ENCODE measurements at regions not wholly inside any gene's neighbourhood (a gene's known extent, or its start where the extent isn't known, plus 50 kb on each side); places are given as distances from the start of the nearest gene placed in this dataset.

DNA sequence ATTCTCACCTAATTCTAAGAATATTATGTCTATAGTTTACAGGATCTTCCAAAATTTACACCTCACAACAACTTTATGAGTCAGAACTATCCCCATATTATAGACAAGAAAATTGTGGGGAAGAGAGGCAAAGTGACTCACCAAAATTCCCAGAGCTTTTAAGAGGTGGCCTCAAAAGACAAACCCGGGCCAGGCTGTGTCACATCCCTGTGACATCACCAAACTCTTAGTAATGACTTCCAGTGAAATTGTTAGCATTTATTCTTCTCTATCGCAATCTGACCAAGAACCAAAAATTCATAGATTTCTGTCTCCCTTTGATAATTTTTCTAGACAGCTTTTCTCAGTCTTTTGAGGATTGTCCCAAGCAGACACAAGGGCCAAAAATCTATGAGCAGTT is 134.3 kb downstream of the SNX19 start:
- no peak for DNase-seq

DNA sequence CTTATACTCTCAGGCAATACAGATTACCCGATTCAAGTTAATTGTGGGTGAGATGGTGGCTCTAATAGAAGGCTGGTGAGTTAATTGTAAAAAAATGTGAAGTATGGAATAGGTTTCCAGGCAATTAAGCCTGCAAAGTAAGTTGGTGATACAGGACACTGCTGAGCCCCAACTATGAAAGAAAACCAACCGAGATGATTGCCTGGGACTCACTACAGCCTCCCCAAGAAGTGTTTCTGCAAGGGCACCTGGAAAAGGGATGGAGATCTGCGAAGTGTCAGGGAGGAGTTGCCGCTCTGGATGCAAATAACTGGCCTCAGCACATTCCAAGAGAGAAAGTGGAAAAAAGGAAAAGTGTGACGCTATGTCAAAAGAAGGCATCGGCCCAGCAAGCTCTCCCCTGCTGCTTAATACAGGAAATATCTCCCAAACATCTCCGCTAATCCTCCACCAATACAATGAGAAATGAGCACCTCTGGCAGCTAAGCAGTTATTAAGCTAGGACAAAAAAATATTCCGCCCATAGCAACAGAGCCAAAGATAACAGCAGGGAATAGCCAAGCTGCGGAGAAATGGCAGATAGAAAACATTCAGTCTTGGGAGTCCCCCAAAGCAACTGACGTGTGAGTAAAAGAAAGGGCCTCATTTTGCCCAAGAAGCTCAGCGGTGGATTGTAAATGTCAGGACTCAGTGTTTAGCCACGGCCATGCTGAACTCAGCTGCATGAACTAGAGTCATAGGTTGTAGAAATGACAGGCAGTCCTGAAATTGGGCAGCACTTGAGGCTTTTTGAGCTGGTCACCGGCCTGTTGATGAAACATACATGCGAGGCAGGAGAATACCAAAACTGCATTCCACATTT is 133.7 kb downstream of the SNX19 start:
- no peak for DNase-seq

DNA sequence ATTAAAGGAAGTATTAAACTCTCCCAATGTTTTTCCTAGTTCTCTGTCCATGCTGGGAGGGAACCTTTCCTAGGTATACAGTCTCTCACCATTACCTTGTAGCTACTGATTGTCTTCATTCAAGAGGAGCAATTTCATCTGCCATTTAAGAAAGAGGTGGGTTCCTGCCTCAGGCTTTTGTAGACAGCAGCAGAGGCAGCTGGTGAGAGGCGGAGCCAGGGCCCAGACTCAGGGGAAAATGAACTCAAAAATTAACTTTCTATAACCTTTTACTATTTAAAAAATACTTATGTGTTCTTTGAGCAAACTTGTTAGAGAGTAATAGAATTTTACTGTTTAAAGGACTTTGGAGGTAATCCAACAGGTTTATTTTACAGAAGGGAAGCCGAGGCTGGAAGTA is 133.0 kb downstream of the SNX19 start:
- no peak for DNase-seq

DNA sequence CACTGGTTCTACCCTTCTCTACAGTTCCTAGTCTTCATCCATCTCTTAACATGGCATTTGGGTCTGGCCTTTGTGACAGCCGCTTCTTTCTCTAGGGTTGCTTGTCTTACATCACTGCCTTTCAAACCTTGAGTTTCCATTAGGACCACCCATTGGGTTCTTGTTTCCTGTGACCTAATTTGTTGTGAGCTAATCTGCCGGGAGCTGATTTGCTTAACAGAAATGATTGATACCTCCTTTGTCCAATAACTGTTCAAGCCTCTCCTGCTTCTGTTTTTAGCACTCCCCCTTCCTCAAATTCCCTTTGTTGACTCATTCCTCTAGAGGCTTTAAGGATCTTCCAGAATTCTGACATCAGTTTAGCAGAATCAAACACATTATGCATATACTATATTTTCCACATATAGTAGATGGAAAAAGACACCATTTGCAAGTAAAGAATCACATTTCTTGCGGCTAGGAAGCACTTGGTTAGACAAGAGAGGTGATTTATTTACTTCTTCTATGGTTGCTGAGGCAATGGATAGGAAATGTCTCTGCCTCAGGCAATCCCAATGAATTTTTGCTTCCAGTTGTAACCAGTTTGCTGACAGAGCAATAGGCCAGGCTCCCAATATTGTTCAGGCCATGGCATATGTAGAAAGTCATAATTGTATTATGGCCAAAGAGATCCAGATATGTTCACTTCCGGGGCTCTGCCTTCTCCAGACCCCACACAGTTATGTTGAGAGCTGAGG is 130.7 kb downstream of the SNX19 start:
- DNase-seq, result no peak

DNA sequence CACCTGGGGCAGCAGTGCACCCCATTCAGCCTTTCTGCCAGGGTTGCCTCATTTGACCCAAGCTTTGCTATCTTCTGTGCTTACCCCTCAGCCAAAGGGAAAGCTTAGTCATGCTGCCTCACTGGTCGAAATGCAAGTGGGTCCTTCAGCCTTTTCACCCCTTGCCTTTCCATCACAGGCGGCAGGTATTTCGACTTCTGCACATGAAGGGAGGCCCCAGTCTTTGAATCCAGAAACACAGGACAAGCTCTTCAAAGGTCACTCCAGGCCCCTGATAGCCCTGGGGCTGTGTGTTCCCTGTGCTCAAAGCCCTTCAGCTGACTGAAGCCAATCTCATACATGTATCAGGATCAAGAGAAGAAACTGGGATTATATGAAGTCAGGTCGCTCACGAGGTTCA is 129.7 kb downstream of the SNX19 start:
- DNase-seq, result no peak

DNA sequence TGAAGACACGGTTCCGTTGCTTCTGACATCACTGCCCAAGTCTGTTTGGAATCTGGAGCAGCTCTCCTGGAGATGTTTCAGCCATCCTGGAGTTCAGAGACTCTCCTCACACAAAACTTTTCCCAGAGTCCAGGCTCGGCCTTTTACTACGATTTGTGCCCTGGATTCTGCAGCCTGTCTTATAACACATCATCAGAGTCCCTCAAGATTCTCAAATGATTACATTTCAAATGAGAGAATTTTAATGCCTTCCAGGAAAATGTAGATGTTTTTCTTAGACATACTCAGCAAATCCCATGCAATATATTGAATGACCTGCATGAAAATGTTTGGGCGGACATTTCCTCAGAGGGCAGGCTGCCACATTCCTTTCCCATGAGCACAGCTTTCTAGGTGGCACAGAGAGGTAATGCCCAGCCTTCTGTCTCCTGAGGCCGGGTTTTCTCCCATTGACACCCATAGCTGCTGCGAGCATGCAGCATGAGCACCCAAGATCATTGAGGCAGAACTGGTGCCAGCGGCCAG is 129.1 kb downstream of the SNX19 start:
- no peak for DNase-seq

DNA sequence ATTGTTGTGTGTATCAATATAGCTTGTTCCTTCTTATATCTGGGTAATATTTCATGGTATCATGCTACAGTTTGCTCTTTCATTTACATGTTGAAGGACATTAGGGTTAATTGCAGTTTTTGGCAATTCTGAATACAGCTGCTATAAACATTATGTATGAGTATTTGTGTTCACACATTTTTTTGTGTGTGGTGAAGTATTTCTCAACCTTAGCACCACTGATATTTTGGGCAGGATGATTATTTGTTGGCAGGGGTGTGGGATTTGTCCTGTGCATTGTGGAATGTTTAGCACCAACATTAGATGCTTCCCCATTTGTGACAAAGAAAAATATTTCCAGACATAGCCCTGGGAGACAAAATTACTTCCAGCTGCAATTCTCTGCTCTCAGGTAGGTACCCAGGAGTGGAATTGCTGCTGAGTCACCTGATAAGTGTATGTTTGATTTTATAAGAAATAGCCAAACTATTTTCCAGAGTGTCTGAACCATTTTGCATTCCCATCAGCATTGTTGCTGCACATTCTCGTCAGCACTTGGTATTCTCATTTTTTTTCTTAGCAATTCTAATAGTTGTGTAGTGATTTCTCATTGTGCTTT is 128.2 kb downstream of the SNX19 start:
- no peak for DNase-seq

DNA sequence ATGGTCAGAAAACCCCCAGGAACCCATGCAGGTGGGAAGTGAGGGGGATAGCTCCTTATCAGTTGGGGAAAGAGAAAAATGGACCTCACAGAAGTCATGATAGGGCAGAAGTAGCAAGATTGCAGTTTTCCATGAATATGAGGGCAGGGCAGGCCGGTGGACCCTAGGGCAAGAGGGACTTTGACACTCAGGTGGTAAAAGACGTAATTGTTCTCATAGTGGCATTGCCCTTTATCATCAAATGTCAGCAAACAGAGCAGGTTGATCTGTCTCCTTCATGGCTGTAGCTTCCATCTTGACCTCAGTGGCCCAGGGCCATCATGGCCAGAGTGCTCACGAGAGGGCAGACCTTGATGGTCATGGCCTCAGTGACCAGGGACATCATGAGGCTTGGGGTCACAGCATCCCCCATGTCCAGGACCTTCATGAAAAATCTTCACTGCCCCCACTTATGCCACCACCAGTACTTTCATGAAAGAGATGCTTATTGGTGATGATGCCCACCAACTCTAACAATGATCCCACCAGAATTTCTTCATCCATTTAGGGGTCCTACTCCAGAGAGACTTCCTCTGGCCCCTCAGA is 127.1 kb downstream of the SNX19 start:
- DNase-seq, result no peak

DNA sequence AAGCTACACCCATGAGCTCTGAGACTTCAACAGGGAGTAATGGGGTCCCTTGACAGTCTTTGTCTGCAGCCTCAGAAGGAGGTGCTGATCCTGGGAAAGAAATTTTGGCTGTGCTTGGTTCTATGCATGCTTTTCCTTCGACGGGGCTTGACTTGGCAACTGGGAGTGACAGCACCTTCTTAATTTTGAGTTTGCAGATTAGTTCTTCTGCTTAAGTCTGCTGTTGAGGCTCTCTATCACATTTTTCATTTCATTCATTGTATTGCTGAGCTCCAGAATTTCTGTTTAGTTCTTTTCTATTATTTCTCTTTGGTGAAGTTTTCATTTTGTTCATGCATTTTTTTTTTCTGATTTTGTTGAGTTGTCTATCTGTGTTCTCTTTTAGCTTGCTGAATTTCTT is 125.6 kb downstream of the SNX19 start:
- no peak for DNase-seq

DNA sequence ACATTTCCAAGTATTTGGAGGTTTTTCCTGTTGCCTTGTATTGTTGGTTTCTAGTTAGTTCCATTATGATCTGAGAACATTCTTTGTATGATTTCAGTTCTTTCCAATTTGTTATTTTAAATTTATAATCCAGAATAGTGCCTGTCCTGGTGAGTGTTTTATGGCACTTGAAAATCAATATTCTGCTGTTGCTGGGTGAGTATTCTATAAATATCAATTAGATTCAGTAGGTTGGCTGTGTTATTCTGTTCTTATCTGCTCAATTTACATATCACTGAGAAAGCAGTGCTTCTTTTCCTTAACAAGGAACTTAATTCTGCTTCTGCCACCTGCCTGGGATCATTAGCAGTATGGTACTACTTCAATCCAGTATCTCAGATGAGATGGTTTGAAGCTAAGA is 123.5 kb downstream of the SNX19 start:
- no peak for DNase-seq

DNA sequence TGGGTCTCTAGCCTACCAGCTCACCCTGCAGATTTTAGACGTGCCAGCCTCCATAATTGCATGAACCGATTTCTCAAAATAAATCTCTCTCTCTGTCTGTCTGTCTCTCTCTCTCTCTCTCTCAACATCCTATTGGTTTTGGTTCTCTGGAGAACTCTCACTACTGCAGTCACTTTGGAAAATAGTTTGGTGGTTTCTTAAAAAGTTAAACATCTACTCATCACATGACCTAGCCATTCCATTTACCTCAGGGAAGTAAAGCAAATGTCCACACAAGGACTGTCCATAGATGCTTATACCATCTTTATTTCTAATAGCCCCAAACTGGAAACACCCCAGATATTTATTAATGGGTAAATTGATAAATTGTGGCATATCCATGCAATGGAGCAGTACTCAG is 119.5 kb downstream of the SNX19 start:
- DNase-seq, result no peak

DNA sequence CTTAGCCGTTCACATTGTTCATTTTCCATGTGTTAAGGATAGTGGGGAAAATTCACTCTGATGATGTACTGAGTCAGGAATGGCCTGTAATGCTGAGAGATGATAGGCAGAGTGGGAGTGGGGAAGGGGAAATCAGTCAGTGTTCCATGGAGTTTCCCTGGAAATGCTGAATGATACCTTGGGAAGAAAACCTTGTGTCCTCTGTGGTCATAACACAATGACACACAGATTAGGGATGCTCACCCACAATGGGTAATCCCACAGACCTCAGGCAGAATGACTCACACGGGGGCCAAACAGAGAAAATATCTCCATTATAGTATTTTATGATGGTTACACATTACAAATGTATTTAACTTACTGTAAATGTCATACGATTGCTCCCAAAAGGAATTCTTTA is 118.0 kb downstream of the SNX19 start:
- no peak for DNase-seq

DNA sequence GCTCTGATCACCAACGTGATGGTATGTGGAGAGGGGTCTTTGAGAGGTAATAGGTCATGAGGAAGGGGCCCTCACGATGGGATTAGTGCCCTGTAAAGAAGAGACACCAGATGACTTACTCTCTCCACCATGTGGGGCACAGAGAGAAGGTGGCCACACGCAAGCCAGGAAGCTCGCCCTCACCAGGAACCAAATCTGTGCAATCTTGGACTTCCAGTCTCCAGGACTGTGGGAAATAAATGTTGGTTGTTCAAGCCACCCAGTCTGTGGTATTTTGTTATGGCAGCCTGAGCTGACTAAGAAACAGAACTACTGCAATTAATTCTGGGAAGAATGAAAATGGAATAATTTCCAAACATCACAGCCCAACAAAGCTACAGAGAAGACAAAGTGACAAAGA is 117.5 kb downstream of the SNX19 start:
- DNase-seq, result no peak

DNA sequence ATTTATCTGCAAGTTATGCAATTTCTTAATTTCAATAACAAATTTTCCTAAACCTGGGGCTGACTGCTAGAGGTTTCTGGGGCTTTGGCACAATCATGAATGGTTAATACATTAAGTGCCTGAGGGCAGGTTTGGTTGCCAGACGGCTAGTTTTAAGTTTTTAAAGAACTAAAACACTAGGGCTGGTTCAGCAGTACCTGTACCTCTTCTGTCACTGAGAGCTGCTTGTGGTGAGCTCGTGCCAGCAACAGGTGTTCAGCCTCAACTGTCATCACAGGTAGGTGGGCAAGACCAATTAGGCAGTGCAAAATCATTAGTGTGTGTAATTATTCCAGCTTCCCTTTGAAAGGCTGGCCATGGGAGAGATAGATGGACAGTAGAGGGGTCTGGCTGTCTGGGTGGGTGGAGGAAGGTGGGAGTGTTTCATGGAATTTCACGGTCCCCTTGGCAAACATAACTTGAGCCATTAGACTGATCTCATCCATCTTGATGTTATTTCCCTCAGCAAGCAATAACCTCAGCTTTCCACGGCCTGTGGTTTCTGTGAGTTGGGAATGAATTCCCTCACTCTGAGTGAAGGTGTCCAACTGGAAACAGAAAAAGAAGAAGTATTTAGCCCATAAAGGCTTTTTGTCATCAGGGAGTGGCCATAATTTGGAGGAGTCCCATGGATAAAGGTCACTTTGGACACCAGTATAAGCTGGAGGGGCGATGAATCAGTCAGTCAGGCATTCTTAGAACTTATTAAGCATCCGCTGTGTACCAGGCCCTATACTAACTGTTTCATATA is 114.8 kb downstream of the SNX19 start:
- DNase-seq, result no peak

DNA sequence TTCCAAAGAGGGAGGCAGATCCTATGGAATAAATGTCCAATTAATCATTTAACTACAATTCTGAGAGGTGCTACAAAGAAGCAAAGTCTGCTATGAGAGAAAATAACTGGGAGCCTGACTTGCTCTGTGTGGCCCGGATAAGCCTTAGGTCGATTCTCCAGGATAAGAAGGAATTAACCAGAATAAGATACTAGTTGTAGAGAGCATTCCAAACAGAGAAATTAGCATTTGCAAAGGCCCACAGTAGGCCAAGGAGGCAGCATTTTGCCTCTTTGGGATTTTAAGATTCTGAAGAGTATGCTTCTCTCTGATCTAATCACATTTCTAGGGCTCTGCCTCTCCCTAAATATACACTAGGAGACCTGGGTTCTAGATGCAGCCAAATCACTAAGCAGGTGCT is 113.7 kb downstream of the SNX19 start:
- DNase-seq, result no peak

DNA sequence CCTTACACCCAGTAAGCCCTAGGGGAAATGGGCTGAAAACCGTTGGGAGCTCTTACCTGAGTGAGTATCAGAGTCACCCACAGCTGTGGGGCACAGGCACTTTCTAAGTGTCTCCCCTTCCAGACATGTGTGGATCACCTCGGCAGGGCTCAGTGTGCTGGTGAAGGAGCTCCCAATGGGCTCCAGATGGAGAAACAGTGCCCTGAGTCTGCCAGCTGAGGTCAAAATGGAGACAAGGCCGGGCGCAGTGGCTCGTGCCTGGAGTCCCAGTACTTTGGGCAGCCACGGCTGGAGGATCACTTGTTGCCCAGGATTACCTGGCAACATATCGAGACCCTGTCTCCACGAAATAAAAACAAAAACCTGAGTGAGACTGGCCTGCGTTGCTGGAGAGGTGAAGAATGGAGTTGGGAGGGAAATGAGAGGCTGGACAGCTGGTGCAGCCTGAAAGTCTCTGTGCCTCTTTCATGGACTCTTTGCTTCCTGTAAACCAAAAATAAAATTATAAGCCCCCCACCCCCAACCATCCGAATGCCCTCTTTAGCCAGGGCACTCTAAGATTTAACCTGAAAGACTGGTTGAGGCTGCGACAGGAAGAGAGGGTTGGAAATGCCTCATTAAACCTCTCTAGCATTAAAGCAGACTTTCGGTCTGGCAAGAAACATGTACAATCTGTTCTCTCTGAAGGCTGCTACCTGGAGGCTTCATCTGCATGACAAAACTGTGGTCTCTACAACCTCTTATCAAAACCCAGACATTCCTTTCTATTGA is 111.8 kb downstream of the SNX19 start:
- DNase-seq, result no peak

DNA sequence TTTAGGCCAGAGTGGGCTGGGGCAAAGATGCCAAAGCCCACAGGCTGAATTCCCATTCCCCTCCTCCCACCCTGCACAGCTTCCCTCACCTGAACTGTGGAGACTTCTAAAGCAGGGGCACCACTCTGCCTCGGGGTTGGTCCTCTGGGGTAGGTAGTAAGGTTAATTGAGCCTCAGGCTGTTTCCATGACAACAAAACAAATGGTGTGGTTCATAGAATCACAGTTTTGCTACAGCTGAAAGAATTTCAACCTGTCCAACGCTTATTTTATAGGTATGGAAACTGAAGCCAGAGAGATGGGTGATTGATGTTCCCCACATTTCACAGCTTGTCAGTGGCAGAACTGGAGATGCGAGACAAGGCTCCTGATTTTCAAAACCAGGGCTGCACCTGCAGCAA is 109.5 kb downstream of the SNX19 start:
- no peak for DNase-seq

DNA sequence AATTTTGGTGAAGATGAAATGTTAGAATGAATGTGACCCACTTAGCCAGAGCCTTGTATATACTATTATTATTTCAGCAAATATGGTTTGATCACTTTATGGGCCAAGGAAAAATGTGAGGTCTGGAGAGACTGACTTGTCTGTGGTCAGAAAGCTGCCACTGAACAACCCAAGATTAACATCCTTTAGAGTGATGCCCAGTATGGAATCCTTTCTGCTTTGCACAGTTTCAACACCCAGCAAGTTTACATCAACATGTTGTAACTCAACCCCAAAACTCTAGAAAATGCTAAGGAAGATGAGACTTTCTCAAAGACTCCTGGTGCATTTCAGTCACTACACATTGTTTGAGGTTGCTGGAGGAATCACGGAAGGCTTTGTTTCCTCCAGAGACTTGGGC is 107.7 kb downstream of the SNX19 start:
- no peak for DNase-seq

DNA sequence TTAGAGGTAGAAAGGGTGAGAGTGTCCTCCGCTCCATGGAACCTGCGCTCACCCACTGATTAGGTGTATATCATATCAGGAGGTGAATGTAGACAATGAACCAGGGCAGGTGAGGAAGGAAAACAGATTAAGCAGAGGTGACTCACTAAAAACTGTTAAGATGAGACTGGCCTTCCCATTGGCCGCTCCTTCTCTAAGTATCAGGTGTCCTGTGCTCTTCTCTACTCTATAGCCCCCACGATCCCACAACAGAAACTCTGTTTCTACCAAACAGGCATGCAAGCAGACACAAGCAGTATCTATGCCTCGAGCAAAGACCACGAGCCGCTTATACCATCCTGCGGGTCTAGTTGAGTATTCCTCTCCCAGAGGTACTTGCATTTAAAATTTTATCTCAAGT is 103.1 kb downstream of the SNX19 start:
- no peak for DNase-seq

DNA sequence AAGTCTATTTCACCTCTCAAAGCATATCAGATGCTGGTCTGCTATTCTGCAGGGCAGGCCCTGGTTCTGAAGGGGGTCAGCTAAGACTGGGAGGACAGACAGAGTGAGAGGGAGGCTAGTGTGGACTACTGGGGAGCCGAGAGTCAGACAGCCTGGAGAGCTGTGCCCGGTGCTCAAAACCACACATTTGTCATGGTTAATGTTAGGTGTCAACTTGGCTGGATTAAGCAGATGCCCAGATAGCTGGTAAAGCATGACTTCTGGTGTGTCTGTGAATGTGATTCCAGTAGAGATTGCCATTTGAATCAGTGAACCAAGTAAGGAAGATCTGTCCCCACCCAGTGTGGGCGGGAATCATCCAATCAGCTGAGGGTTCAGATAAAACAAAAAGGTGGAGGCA is 102.6 kb downstream of the SNX19 start:
- no peak for DNase-seq

DNA sequence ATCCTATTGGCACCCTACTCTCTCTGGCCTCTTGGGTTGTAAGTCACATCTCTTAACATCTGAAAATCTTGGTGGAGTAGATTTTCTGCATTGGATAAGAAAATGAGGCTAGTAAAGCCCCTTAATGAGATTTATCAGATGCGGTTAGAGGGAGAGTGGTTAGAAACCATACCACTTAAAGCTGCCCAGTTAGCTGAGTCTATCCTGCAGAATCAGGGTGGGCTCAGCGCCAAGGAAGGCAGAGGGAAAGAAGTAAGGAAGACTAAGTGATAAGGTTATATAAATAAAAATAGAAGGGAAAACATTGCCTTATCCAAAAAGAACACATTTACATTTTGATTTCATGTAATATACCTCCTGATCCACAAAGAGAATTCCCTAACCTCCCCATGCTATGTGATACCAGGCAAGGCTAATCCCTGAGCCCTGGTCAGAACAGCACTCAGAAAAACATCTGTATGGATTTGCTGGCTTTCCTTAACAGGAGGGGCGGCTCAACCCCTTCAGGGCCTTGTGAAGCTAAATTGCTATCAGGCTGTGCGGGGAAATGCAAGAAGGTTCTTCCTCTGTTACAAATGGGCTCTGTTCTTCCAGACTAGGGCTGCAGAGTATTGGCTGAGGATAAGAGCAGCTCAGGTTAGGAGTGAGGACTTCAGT is 101.7 kb downstream of the SNX19 start:
- DNase-seq, result no peak
